Activated CD4-positive, alpha-beta T cell treated with anti-CD3 and anti-CD28 coated beads, Interleukin-2, Interleukin-6, amounts not matched to agents 100 ng/mL and 50 ng/mL, durations not matched to agents 16 hours and 8 hours (primary cell): ENCODE measurements at regions not wholly inside any gene's neighbourhood (a gene's known extent, or its start where the extent isn't known, plus 50 kb on each side); places are given as distances from the start of the nearest gene placed in this dataset.
"Not testable (repeated sequence)": the region's sequence is repeated elsewhere in the genome, so short reads cannot be mapped to it uniquely, and the experiment has no call there.

Experiments used
- DNase-seq: peaks from one replicate; pipeline ENCODE4 v3.0.0-alpha.2; 2020

- DNase-seq: no peak
These were observed 510.2 kb upstream of the GYPC start for GRCh38 chr2:126145752-126146151.

- no peak for DNase-seq
These were observed 501.6 kb upstream of the GYPC start for GRCh38 chr2:126154256-126154785.

- not testable (repeated sequence) for DNase-seq
These were observed 495.0 kb upstream of the GYPC start for GRCh38 chr2:126160950-126161349.

- no peak for DNase-seq
These were observed 483.2 kb upstream of the GYPC start for GRCh38 chr2:126172631-126173184.

- no peak for DNase-seq
These were observed 480.7 kb upstream of the GYPC start for GRCh38 chr2:126175222-126175621.

- no peak for DNase-seq
These were observed 478.5 kb upstream of the GYPC start for GRCh38 chr2:126177479-126177878.

- no peak for DNase-seq
These were observed 468.3 kb upstream of the GYPC start for GRCh38 chr2:126187668-126188067.

GRCh38 chr2:126189527-126189926 lies 466.4 kb upstream of the GYPC start:
- DNase-seq: no peak

- no peak for DNase-seq
These were observed 455.4 kb upstream of the GYPC start for GRCh38 chr2:126200538-126200937.

GRCh38 chr2:126208266-126208665 lies 447.7 kb upstream of the GYPC start:
- no peak for DNase-seq

GRCh38 chr2:126212735-126213134 lies 443.2 kb upstream of the GYPC start:
- no peak for DNase-seq

- DNase-seq: no peak
These were observed 436.9 kb upstream of the GYPC start for GRCh38 chr2:126219081-126219480.

- no peak for DNase-seq
These were observed 435.6 kb upstream of the GYPC start for GRCh38 chr2:126220331-126220730.

- no peak for DNase-seq
These were observed 434.5 kb upstream of the GYPC start for GRCh38 chr2:126221506-126221905.

- DNase-seq: no peak
These were observed 433.7 kb upstream of the GYPC start for GRCh38 chr2:126222278-126222677.

- DNase-seq: no peak
These were observed 431.2 kb upstream of the GYPC start for GRCh38 chr2:126224776-126225175.

- DNase-seq: no peak
These were observed 428.7 kb upstream of the GYPC start for GRCh38 chr2:126227250-126227649.

- DNase-seq: no peak
These were observed 427.4 kb upstream of the GYPC start for GRCh38 chr2:126228531-126228930.

GRCh38 chr2:126238251-126238650 lies 417.7 kb upstream of the GYPC start:
- no peak for DNase-seq

- no peak for DNase-seq
These were observed 416.5 kb upstream of the GYPC start for GRCh38 chr2:126239320-126239955.

- no peak for DNase-seq
These were observed 415.0 kb upstream of the GYPC start for GRCh38 chr2:126241001-126241400.

GRCh38 chr2:126241411-126241810 lies 414.5 kb upstream of the GYPC start:
- no peak for DNase-seq

GRCh38 chr2:126244937-126245336 lies 411.0 kb upstream of the GYPC start:
- DNase-seq: peak; percentile 29

- DNase-seq: no peak
These were observed 402.3 kb upstream of the GYPC start for GRCh38 chr2:126253669-126254068.

- DNase-seq: no peak
These were observed 391.3 kb upstream of the GYPC start for GRCh38 chr2:126264625-126265024.
